Motor neuron (in vitro differentiated cells): ENCODE measurements at regions not wholly inside any gene's neighbourhood (a gene's known extent, or its start where the extent isn't known, plus 50 kb on each side); places are given as distances from the start of the nearest gene placed in this dataset.
"Not testable (repeated sequence)": the region's sequence is repeated elsewhere in the genome, so short reads cannot be mapped to it uniquely, and the experiment has no call there.

Experiments
- ATAC-seq, 8 experiments: fragments of 200-7000 bp; cut with Tn5 transposase; replicated peaks in 6 of 8; 2 replicates each; pipeline ENCODE4 v1.8.0; 2021; ENCODE audit warnings: mild to moderate bottlenecking in 8 of 8, moderate library complexity in 8 of 8
- H3K27ac ChIP-seq, 2 donors: fragments of 250-450 bp; sonication (Bioruptor Pico); 2 replicates each; pipeline ENCODE4 v1.9.0; 2021; ENCODE audit warnings: antibody characterized with exemption in 2 of 2, mild to moderate bottlenecking in 2 of 2, moderate library complexity in 1 of 2
- H3K4me1 ChIP-seq, 2 donors: fragments of 250-450 bp; sonication (Bioruptor Pico); replicated peaks in 1 of 2; 2 replicates each; pipeline ENCODE4 v1.6.1; 2021; ENCODE audit warnings: antibody characterized with exemption in 2 of 2, mild to moderate bottlenecking in 2 of 2, moderate library complexity in 1 of 2
- H3K4me3 ChIP-seq, 5 donors: fragments of 250-450 bp; sonication (Bioruptor Pico); 2 replicates each; pipeline ENCODE4 v1.9.0; 2021; ENCODE audit warnings: antibody characterized with exemption in 5 of 5, mild to moderate bottlenecking in 5 of 5, moderate library complexity in 4 of 5
- WGBS, 10 experiments: fragments of 450-650 bp; shearing (Covaris generic); methylation state at CpG; one replicate each; pipeline ENCODE4 v1.0.0; 2022; 5-methylcytosine and 5-hydroxymethylcytosine counted together
- in situ Hi-C, 9 experiments: fragments of 400-800 bp; cut with MboI; loops; one replicate each; pipeline ENCODE4 v1.15.0; 2021; ENCODE audit warnings: low sequenced_read_pairs in 9 of 9, low pct_unique_long_range_greater_than_20kb in 2 of 9; ENCODE audit not compliant: unreplicated experiment in 9 of 9

DNA sequence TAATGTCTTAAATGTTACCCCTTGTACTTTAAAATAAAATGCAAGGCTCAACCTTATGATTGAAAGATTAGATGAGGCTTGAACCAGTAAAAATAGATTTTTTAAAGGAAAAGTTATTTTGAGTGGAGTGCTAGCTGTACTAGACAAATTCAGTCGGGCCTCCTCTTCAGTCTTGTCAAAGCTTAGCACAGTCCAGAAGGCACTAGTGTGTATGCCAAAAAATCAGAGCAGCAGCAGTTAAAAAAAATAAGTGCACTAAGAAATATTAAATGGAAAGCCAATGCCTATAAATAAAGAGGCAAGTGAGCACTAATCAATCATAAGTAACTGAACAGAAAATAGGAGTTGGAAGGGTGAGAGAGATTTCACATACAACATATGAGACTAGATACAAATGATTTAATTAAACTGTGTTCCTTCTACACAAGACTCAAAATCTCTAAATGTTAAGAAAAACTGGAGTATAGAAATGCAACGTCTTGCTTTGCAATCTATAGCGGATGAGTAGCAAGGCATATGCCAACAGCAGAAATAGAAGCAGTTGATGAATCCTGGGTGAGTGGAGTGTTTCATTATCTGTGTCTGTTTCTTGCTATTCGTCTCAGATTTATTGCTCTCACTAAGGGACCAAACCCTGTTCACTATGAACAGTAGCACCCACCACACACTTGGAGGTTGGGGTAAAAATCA, 172.1 kb downstream of the ETNK1 start:
- H3K27ac ChIP-seq: no peak overlapping the region

DNA sequence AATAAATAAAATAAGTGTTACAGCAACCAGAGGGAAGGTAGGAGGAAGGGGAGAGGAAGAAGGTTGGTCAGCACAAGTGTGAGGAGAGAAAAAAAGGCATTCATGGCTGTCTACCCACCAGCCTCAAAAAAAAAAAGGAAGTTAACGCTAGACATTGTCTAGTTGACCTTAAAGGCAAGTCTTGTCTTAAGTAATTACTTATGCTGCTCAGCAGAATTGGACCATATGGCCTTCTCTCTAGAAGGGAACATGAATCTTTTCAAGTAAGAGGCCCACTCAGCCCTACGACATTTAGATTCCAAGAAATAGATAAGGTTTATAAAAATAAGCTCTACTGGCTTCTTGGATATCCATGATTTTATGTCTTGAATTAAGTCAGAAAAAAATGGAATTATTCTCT, 172.7 kb downstream of the ETNK1 start:
- Histone ChIP-seq H3K4me3 (no peak overlapping the region), H3K4me1 (peaks cover 4 to 26% of the 10 kb centered on the region in 2 donors), H3K27ac (no peak overlapping the region)
- peak in 1 of 8 experiments; percentile 17 for ATAC-seq
- WGBS, 10 experiments: 18 to 93% (median 49%) methylated on average over 1 to 2 of the region's 2 CpGs; no CpG with 5 or more reads in 2 of the 10 experiments
- in situ Hi-C loops: no loop called here

More for the DNA sequence above, 172.1 kb downstream of the ETNK1 start:
- Histone ChIP-seq H3K4me1 (peaks cover 4 to 26% of the 10 kb centered on the region in 2 donors), H3K4me3 (no peak overlapping the region)
- 35 to 100% (median 70%) methylated on average over 1 to 4 of the region's 4 CpGs for WGBS, 10 experiments
- ATAC-seq: peak in 2 of 8 experiments; percentile 23 to 41
- in situ Hi-C loops: no loop called here

DNA sequence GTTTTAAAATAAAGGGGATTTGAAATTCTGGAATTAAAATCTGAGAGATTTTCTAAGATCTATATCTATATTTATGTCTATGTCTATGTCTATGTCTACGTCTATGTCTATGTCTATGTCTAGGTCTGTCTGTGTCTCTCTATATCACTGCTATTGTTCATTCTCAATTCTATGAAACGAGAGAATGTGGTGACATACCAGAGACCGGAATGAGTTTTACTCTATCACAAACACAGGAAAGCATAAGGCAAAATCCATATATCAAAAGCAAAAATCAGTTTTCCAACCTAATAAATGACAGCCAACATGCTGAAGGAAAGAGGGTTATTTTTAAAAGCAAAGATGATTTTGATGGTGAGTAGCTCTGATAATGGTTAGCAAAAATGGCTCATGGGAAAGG, 173.1 kb downstream of the ETNK1 start:
- WGBS, 10 experiments: 0 to 100% (median 88%) methylated on average over 1 to 3 of the region's 3 CpGs
- Histone ChIP-seq H3K27ac (no peak overlapping the region), H3K4me1 (peaks cover 4 to 26% of the 10 kb centered on the region in 2 donors), H3K4me3 (no peak overlapping the region)
- in situ Hi-C loops: no loop called here
- no peak for ATAC-seq

- ATAC-seq: peak in 1 of 8 experiments; percentile 69
- no peak overlapping the region for H3K4me3 ChIP-seq
- no peak overlapping the region for H3K27ac ChIP-seq
- in situ Hi-C loops: no loop called here
- H3K4me1 ChIP-seq: peaks cover 4 to 26% of the 10 kb centered on the region in 2 donors
- 4 to 100% (median 80%) methylated on average over 1 to 2 of the region's 2 CpGs; no CpG with 5 or more reads in 3 of the 10 experiments for WGBS, 10 experiments
Observed at GRCh38 chr12:22799503-22799902, 174.5 kb downstream of the ETNK1 start.

DNA sequence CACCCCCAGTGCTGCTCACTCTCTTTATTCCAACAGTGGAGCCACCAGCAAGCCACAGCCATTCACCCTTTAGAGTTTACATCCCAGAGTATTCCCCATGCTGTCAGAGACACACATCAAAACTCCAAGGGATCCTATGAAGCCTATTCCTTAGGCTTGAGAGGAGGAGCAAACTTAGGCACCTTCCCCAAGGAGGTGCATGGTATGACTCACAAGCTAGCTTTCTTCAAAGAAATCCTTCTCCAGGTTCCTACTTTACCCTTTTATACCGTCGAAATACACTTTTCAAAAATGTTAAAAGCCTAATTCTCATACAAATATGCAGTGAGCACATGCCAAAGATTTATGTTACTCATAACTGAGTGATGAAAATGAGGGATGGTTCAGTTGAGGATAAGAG, 175.4 kb downstream of the ETNK1 start:
- Histone ChIP-seq H3K27ac (no peak overlapping the region), H3K4me1 (peaks cover 4 to 26% of the 10 kb centered on the region in 2 donors), H3K4me3 (no peak overlapping the region)
- in situ Hi-C loops: no loop called here
- WGBS, 10 experiments: 28 to 100% (median 100%) methylated on average over 1 to 2 of the region's 2 CpGs; no CpG with 5 or more reads in 3 of the 10 experiments
- no peak for ATAC-seq

DNA sequence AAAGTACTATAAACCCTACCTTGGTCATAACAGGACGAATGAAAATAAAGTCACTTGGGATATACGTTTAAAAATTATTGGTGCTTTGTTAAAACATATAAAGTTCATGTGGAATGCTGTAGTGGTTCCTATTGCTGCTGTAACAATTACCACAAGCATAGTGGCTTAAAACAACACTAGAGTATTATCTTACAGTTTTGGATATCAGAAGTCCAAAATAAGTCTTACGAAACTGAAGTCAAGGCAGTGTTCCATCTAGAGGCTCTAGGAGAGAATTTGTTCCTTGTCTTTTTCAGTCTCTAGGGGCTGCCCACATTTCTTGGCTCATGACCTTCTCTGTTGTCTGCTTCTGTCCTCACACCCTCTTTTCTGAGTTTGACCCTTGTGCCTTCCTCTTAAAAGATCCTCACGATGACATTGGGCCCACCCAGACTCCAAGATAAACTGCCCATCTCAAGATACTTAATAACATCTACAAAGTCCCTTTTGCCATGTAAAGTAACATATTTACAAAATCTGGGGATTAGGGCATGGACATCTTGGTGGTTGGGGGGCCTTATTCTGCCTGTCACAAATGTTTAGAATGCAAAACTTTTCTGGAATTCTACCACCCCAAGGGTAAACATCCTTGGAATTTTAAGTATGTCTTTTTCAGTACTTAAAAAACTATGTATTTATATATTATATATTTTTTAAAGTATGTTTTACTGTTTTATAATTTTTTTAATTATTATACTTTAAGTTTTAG, 178.1 kb downstream of the ETNK1 start:
- H3K4me1 ChIP-seq: peaks cover 4 to 6% of the 10 kb centered on the region in 2 donors
- no peak for ATAC-seq
- no peak overlapping the region for H3K27ac ChIP-seq
- in situ Hi-C loops: no loop called here
- no peak overlapping the region for H3K4me3 ChIP-seq
- WGBS, 10 experiments: 0 to 100% (median 77%) methylated on average over 1 to 4 of the region's 4 CpGs

GRCh38 chr12:22803725-22804124, 178.8 kb downstream of the ETNK1 start:
- ATAC-seq: no peak
- WGBS, 10 experiments: 32 to 100% (median 100%) methylated on average over 1 to 5 of the region's 6 CpGs; no CpG with 5 or more reads in 3 of the 10 experiments
- Histone ChIP-seq H3K27ac (no peak overlapping the region), H3K4me1 (peaks cover 0 to 8% of the 10 kb centered on the region in 2 donors), H3K4me3 (no peak overlapping the region)
- in situ Hi-C loops: no loop called here

- ATAC-seq: peak in 6 of 8 experiments; percentile 48 to 94 (median 76)
- Histone ChIP-seq H3K27ac (no peak overlapping the region), H3K4me1 (peaks cover 0 to 8% of the 10 kb centered on the region in 2 donors), H3K4me3 (no peak overlapping the region)
- WGBS, 10 experiments: 15 to 88% (median 52%) methylated on average over 1 to 2 of the region's 2 CpGs; no CpG with 5 or more reads in 2 of the 10 experiments
- in situ Hi-C loops: no loop called here
Observed at GRCh38 chr12:22808860-22809259, 183.9 kb downstream of the ETNK1 start.

- ATAC-seq: peak in 1 of 8 experiments; percentile 36
- in situ Hi-C loops: no loop called here
Observed at GRCh38 chr12:22810036-22810435, 185.1 kb downstream of the ETNK1 start.

DNA sequence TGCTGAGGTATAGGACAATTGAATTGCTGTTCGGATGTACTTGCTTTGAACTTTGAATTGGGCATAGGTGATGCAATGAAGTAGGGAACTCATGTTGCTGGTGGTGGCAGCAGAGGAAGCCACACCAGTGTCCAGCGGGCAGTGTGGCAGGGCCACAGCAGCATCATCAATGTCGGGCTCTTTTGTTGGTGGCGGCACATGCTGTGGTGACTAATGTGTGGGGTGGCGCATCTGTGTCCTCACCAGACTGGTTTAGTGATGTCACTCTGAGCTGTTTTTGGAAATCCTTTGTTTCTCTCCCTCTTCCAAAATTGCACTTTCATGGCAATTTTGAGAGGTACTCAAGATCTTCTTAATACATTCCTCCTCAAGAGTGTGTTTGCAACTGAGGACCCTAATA, 187.6 kb downstream of the ETNK1 start:
- 60 to 100% (median 88%) methylated on average over 1 to 5 of the region's 5 CpGs; no CpG with 5 or more reads in 1 of the 10 experiments for WGBS, 10 experiments
- Histone ChIP-seq H3K4me3 (no peak overlapping the region), H3K4me1 (peaks cover 2 to 8% of the 10 kb centered on the region in 2 donors), H3K27ac (no peak overlapping the region)
- ATAC-seq: no peak
- in situ Hi-C loops: no loop called here

More at GRCh38 chr12:22810036-22810435, 185.1 kb downstream of the ETNK1 start:
- peaks cover 0 to 8% of the 10 kb centered on the region in 2 donors for H3K4me1 ChIP-seq
- 11 to 100% (median 83%) methylated on average over 1 to 2 of the region's 2 CpGs; no CpG with 5 or more reads in 1 of the 10 experiments for WGBS, 10 experiments
- H3K4me3 ChIP-seq: no peak overlapping the region
- H3K27ac ChIP-seq: no peak overlapping the region

DNA sequence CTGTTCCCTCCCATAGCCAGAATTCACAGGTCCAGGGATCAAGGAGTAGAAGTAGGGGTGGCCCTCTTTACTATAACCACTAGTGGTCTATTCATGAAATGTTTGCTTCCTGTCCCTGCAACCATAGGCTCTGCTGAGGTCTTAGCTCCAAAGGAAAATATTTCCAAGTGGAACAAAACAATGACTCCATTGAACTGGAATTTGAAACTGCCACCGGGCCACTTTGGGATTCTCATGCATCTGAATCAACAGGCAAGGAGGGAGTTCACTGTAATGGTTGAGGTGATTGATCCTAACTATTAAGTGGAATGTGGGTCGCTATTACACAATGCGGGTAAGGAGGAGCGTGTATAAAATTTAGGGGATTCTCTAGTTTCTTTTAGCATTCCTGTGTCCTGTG, 197.0 kb downstream of the ETNK1 start:
- 21 to 100% (median 97%) methylated on average over 2 to 4 of the region's 4 CpGs; no CpG with 5 or more reads in 6 of the 10 experiments for WGBS, 10 experiments
- Histone ChIP-seq H3K4me3 (no peak overlapping the region), H3K27ac (no peak overlapping the region), H3K4me1 (no peaks in the 10 kb centered on the region)
- no peak for ATAC-seq
- in situ Hi-C loops: no loop called here

DNA sequence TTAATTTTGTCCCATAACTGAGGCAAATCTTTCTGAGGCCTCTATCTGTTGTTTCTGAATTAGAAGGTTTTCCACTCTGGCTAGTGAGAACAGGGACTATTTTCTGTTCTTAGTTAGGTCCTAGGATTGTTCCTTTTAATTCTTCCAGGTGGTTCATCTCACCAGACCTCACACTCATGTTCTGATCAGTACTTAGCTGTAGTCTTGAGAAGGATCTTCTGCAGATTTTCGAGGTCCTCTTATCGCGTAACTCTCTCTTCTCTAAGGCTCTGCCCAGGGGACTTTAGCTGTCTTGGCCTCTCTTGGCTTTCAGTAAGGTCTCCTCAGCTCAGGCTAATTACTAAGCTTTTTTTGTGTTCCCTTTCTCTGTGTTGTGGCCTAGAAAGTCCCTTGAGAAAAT, 201.1 kb downstream of the ETNK1 start:
- ATAC-seq: no peak
- no peaks in the 10 kb centered on the region for H3K4me1 ChIP-seq
- in situ Hi-C loops: no loop called here
- H3K4me3 ChIP-seq: no peak overlapping the region
- 81 to 100% (median 94%) methylated on average over 2 to 3 of the region's 3 CpGs; no CpG with 5 or more reads in 5 of the 10 experiments for WGBS, 10 experiments
- H3K27ac ChIP-seq: no peak overlapping the region

GRCh38 chr12:22826446-22826981, 201.5 kb downstream of the ETNK1 start:
- H3K27ac ChIP-seq, in situ Hi-C loops, H3K4me3 ChIP-seq, H3K4me1 ChIP-seq, ATAC-seq: not testable (repeated sequence)
- 32 to 96% (median 79%) methylated on average over 2 to 9 of the region's 9 CpGs; no CpG with 5 or more reads in 1 of the 10 experiments for WGBS, 10 experiments
